HG03103 (cell line): ENCODE measurements at regions not wholly inside any gene's neighbourhood (a gene's known extent, or its start where the extent isn't known, plus 50 kb on each side); places are given as distances from the start of the nearest gene placed in this dataset.

Experiments used
- ATAC-seq: cut with Tn5 transposase; IDR thresholded peaks from one replicate; pipeline ENCODE4 v1.9.1; 2021; ENCODE audit warnings: low read depth; ENCODE audit not compliant: unreplicated experiment

- ATAC-seq = no peak
Measured at GRCh38 chr10:111999915-112000302, 183.7 kb downstream of the GPAM start.

- ATAC-seq = no peak
Measured at GRCh38 chr10:112000466-112000865, 183.1 kb downstream of the GPAM start.

- no peak for ATAC-seq
Measured at GRCh38 chr10:112002206-112002605, 181.4 kb downstream of the GPAM start.

- ATAC-seq = no peak
Measured at GRCh38 chr10:112004075-112004474, 179.5 kb downstream of the GPAM start.

GRCh38 chr10:112005044-112005443 lies 178.5 kb downstream of the GPAM start:
- no peak for ATAC-seq

- ATAC-seq = no peak
Measured at GRCh38 chr10:112006407-112006806, 177.2 kb downstream of the GPAM start.

GRCh38 chr10:112006831-112007230 lies 176.7 kb downstream of the GPAM start:
- ATAC-seq = no peak

- ATAC-seq = no peak
Measured at GRCh38 chr10:112022196-112022595, 161.4 kb downstream of the GPAM start.

- ATAC-seq = no peak
Measured at GRCh38 chr10:112024079-112024478, 159.5 kb downstream of the GPAM start.

GRCh38 chr10:112025228-112025627 lies 158.3 kb downstream of the GPAM start:
- ATAC-seq = no peak

- ATAC-seq = no peak
Measured at GRCh38 chr10:112026438-112026837, 157.1 kb downstream of the GPAM start.

GRCh38 chr10:112027731-112028280 lies 155.8 kb downstream of the GPAM start:
- ATAC-seq = no peak

- no peak for ATAC-seq
Measured at GRCh38 chr10:112030431-112030830, 153.1 kb downstream of the GPAM start.

- ATAC-seq = no peak
Measured at GRCh38 chr10:112039823-112040222, 143.7 kb downstream of the GPAM start.

GRCh38 chr10:112040696-112041095 lies 142.9 kb downstream of the GPAM start:
- no peak for ATAC-seq

GRCh38 chr10:112045938-112046337 lies 137.6 kb downstream of the GPAM start:
- no peak for ATAC-seq

- ATAC-seq = no peak
Measured at GRCh38 chr10:112047674-112048073, 135.9 kb downstream of the GPAM start.

- no peak for ATAC-seq
Measured at GRCh38 chr10:112052166-112052565, 131.4 kb downstream of the GPAM start.

GRCh38 chr10:112053895-112054294 lies 129.7 kb downstream of the GPAM start:
- no peak for ATAC-seq

- no peak for ATAC-seq
Measured at GRCh38 chr10:112054516-112054915, 129.0 kb downstream of the GPAM start.

- no peak for ATAC-seq
Measured at GRCh38 chr10:112057072-112057471, 126.5 kb downstream of the GPAM start.

GRCh38 chr10:112059220-112059619 lies 124.3 kb downstream of the GPAM start:
- no peak for ATAC-seq

- ATAC-seq = no peak
Measured at GRCh38 chr10:112071596-112072133, 111.9 kb downstream of the GPAM start.
